Mammary epithelial cell (primary cell): ENCODE measurements at regions not wholly inside any gene's neighbourhood (a gene's known extent, or its start where the extent isn't known, plus 50 kb on each side); places are given as distances from the start of the nearest gene placed in this dataset.

Experiments
- EZH2 ChIP-seq: IDR thresholded peaks from 2 replicates; pipeline ENCODE4 v1.6.1; 2012; ENCODE audit warnings: low read length, inconsistent platforms, borderline replicate concordance
- TF ChIP-seq, protein P1 (sequence below), 2 donors: IDR thresholded peaks in 1 of 2; conservative IDR thresholded peaks in 1 of 2; 2 replicates each; pipeline ENCODE4 v1.5.1; 2011 to 2012; ENCODE audit warnings: inconsistent platforms in 2 of 2, low read length in 2 of 2, mild to moderate bottlenecking in 2 of 2, control low read depth in 1 of 2, low read depth in 1 of 2; ENCODE audit not compliant: insufficient read depth in 1 of 2; ENCODE audit errors: extremely low read depth in 1 of 2

DNA sequence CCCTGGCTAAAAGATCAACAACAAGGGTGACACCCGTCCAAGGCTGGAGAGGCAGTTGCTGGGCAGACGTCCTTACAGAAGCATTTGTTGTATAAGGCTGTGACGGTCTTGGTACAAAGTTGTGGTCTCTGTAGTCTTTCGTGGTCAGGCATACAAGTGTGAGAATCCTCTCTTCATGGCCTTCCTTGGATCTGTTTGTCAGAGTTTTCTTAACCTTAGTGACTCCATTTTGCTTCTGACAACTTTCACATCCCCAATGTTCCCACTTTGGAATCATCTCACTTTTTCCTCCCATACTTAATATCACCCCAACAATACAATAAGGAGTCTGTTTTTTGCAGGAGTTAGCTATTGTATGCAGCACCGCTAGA, 72.7 kb upstream of the ZCCHC2 start:
- TF ChIP-seq, protein P1, sequence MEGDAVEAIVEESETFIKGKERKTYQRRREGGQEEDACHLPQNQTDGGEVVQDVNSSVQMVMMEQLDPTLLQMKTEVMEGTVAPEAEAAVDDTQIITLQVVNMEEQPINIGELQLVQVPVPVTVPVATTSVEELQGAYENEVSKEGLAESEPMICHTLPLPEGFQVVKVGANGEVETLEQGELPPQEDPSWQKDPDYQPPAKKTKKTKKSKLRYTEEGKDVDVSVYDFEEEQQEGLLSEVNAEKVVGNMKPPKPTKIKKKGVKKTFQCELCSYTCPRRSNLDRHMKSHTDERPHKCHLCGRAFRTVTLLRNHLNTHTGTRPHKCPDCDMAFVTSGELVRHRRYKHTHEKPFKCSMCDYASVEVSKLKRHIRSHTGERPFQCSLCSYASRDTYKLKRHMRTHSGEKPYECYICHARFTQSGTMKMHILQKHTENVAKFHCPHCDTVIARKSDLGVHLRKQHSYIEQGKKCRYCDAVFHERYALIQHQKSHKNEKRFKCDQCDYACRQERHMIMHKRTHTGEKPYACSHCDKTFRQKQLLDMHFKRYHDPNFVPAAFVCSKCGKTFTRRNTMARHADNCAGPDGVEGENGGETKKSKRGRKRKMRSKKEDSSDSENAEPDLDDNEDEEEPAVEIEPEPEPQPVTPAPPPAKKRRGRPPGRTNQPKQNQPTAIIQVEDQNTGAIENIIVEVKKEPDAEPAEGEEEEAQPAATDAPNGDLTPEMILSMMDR (conservative IDR thresholded peaks at IDR 0.05 in 1 of 2, IDR thresholded peaks at IDR 0.05 in 1 of 2; ENCODE audit: extremely low read depth in 1 of 2, insufficient read depth in 1 of 2, low read depth in 1 of 2, low read length in 2 of 2): no peak
- no peak for TF ChIP-seq EZH2
